ENCODE measurements at regions not wholly inside any gene's neighbourhood (a gene's known extent, or its start where the extent isn't known, plus 50 kb on each side); places are given as distances from the start of the nearest gene placed in this dataset.
"Not testable (repeated sequence)": the region's sequence is repeated elsewhere in the genome, so short reads cannot be mapped to it uniquely, and the experiment has no call there.

DNA sequence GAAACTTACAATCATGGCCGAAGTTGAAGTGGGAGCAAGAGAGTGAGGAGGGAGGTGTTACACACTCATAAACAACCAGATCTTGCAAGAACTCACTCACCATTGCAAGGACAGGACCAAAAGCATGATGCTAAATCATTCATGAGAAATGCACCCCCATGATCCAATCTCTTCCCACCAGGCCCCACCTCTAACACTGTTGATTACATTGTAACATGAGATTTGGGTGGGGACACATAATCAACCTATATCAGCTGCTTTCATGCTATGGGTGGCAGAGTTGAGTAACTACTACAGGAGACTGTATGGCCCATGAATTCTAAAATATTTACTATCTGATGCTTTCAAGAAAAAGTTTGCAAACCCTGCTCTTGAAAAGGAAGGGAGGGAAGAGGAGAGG lies 155.1 kb downstream of the DEFB131A start:
- TF ChIP-seq EZH2 (IDR thresholded peaks at IDR 0.05; ENCODE audit: borderline replicate concordance, low read length), result no peak
- TF ChIP-seq, protein P1, sequence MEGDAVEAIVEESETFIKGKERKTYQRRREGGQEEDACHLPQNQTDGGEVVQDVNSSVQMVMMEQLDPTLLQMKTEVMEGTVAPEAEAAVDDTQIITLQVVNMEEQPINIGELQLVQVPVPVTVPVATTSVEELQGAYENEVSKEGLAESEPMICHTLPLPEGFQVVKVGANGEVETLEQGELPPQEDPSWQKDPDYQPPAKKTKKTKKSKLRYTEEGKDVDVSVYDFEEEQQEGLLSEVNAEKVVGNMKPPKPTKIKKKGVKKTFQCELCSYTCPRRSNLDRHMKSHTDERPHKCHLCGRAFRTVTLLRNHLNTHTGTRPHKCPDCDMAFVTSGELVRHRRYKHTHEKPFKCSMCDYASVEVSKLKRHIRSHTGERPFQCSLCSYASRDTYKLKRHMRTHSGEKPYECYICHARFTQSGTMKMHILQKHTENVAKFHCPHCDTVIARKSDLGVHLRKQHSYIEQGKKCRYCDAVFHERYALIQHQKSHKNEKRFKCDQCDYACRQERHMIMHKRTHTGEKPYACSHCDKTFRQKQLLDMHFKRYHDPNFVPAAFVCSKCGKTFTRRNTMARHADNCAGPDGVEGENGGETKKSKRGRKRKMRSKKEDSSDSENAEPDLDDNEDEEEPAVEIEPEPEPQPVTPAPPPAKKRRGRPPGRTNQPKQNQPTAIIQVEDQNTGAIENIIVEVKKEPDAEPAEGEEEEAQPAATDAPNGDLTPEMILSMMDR (IDR thresholded peaks at IDR 0.05; ENCODE audit: low read length), result no peak
- no peaks in the 10 kb centered on the region for H3K9me3 ChIP-seq (ENCODE audit: low read length)
- no peaks in the 10 kb centered on the region for H3F3A ChIP-seq (ENCODE audit: insufficient read depth, low read length)
- H3K9ac ChIP-seq (ENCODE audit: low read length), result no peak overlapping the region
- no peaks in the 10 kb centered on the region for H3K9me2 ChIP-seq (ENCODE audit: low read depth, low read length)
- H3K27me3 ChIP-seq (ENCODE audit: insufficient read depth, low read length), result no peaks in the 10 kb centered on the region
- no peak overlapping the region for H3K4me3 ChIP-seq (ENCODE audit: low read depth, low read length, poor library complexity, severe bottlenecking)
- no peaks in the 10 kb centered on the region for H4K20me1 ChIP-seq (ENCODE audit: insufficient read depth, low read length)
- no peak overlapping the region for H3K27ac ChIP-seq (ENCODE audit: low read depth, low read length, poor library complexity, severe bottlenecking)
- H2AFZ ChIP-seq (ENCODE audit: low read length), result no peak overlapping the region
- H3K4me2 ChIP-seq (ENCODE audit: low read length), result no peak overlapping the region
- H3K79me2 ChIP-seq (ENCODE audit: insufficient read depth, low read length), result no peaks in the 10 kb centered on the region
- H3K36me3 ChIP-seq (ENCODE audit: insufficient read depth, low read length), result no peaks in the 10 kb centered on the region
- H3K4me1 ChIP-seq (ENCODE audit: insufficient read depth, low read length, severe bottlenecking), result no peaks in the 10 kb centered on the region

- Histone ChIP-seq H3K9ac (ENCODE audit: low read length) (no peak overlapping the region), H3K27me3 (ENCODE audit: insufficient read depth, low read length) (no peaks in the 10 kb centered on the region), H3K4me3 (ENCODE audit: low read depth, low read length, poor library complexity, severe bottlenecking) (no peak overlapping the region), H3K9me3 (ENCODE audit: low read length) (no peaks in the 10 kb centered on the region), H3K36me3 (ENCODE audit: insufficient read depth, low read length) (no peaks in the 10 kb centered on the region), H3F3A (ENCODE audit: insufficient read depth, low read length) (no peaks in the 10 kb centered on the region), H3K79me2 (ENCODE audit: insufficient read depth, low read length) (no peaks in the 10 kb centered on the region), H3K27ac (ENCODE audit: low read depth, low read length, poor library complexity, severe bottlenecking) (no peak overlapping the region), H4K20me1 (ENCODE audit: insufficient read depth, low read length) (no peaks in the 10 kb centered on the region), H3K9me2 (ENCODE audit: low read depth, low read length) (no peaks in the 10 kb centered on the region), H3K4me1 (ENCODE audit: insufficient read depth, low read length, severe bottlenecking) (no peaks in the 10 kb centered on the region), H3K4me2 (ENCODE audit: low read length) (no peak overlapping the region), H2AFZ (ENCODE audit: low read length) (no peak overlapping the region)
- TF ChIP-seq EZH2 (IDR thresholded peaks at IDR 0.05; ENCODE audit: borderline replicate concordance, low read length), result no peak
- TF ChIP-seq, protein P1 (IDR thresholded peaks at IDR 0.05; ENCODE audit: low read length), result no peak
These were observed 156.0 kb downstream of the DEFB131A start for GRCh38 chr4:9600246-9600645.

DNA sequence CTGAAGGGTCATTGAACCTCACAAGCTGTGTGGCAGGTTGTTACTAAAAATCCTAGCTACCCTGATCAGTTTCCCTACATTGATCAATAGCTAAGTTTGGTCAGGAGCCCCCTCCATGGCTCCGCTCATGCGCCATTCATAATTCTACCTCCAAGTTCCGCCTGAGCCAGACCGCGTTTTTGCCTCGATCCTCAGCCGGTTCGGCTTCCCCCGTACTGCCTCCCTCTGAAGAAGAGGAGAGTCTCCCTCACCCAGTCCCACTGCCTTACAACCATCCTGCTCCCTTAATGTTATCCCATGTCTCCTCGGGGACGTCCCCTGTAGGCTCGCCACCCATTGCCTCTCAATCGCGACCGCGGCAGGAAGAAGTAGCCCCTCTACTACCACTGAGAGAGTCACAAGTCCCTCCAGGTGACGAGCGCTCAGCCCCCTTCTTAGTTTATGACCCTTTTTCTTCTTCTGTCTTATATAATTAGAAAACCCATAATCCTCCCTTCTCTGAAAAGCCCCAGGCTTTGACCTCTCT lies 158.2 kb downstream of the DEFB131A start:
- Histone ChIP-seq H3K4me2 (ENCODE audit: low read length) (no peak overlapping the region), H3K27me3 (ENCODE audit: insufficient read depth, low read length) (no peaks in the 10 kb centered on the region), H3K4me1 (ENCODE audit: insufficient read depth, low read length, severe bottlenecking) (no peaks in the 10 kb centered on the region), H3K9ac (ENCODE audit: low read length) (no peak overlapping the region), H3K4me3 (ENCODE audit: low read depth, low read length, poor library complexity, severe bottlenecking) (no peak overlapping the region), H4K20me1 (ENCODE audit: insufficient read depth, low read length) (no peaks in the 10 kb centered on the region), H3K9me3 (ENCODE audit: low read length) (no peaks in the 10 kb centered on the region), H3K79me2 (ENCODE audit: insufficient read depth, low read length) (no peaks in the 10 kb centered on the region), H3K9me2 (ENCODE audit: low read depth, low read length) (no peaks in the 10 kb centered on the region), H3K27ac (ENCODE audit: low read depth, low read length, poor library complexity, severe bottlenecking) (no peak overlapping the region), H2AFZ (ENCODE audit: low read length) (no peak overlapping the region), H3K36me3 (ENCODE audit: insufficient read depth, low read length) (no peaks in the 10 kb centered on the region), H3F3A (ENCODE audit: insufficient read depth, low read length) (no peaks in the 10 kb centered on the region)
- no peak for TF ChIP-seq EZH2 (IDR thresholded peaks at IDR 0.05; ENCODE audit: borderline replicate concordance, low read length)
- TF ChIP-seq, protein P1 (IDR thresholded peaks at IDR 0.05; ENCODE audit: low read length), result no peak

- not testable (repeated sequence) for H3K4me3 ChIP-seq (ENCODE audit: low read depth, low read length, poor library complexity, severe bottlenecking); H3K27me3 ChIP-seq (ENCODE audit: insufficient read depth, low read length); H3K9me3 ChIP-seq (ENCODE audit: low read length); H3K9ac ChIP-seq (ENCODE audit: low read length); H3K27ac ChIP-seq (ENCODE audit: low read depth, low read length, poor library complexity, severe bottlenecking); H3K4me2 ChIP-seq (ENCODE audit: low read length); H3K79me2 ChIP-seq (ENCODE audit: insufficient read depth, low read length); H4K20me1 ChIP-seq (ENCODE audit: insufficient read depth, low read length); H3F3A ChIP-seq (ENCODE audit: insufficient read depth, low read length); H3K36me3 ChIP-seq (ENCODE audit: insufficient read depth, low read length); H2AFZ ChIP-seq (ENCODE audit: low read length); H3K4me1 ChIP-seq (ENCODE audit: insufficient read depth, low read length, severe bottlenecking); H3K9me2 ChIP-seq (ENCODE audit: low read depth, low read length)
These were observed 160.0 kb downstream of the DEFB131A start for GRCh38 chr4:9604031-9604892.

GRCh38 chr4:9604893-9605190 lies 160.6 kb downstream of the DEFB131A start:
- H3F3A ChIP-seq (ENCODE audit: insufficient read depth, low read length); H3K79me2 ChIP-seq (ENCODE audit: insufficient read depth, low read length); H3K4me3 ChIP-seq (ENCODE audit: low read depth, low read length, poor library complexity, severe bottlenecking); H3K9me3 ChIP-seq (ENCODE audit: low read length); H4K20me1 ChIP-seq (ENCODE audit: insufficient read depth, low read length); H3K9ac ChIP-seq (ENCODE audit: low read length); H3K4me1 ChIP-seq (ENCODE audit: insufficient read depth, low read length, severe bottlenecking); H3K36me3 ChIP-seq (ENCODE audit: insufficient read depth, low read length); H3K4me2 ChIP-seq (ENCODE audit: low read length); H3K27me3 ChIP-seq (ENCODE audit: insufficient read depth, low read length); H3K9me2 ChIP-seq (ENCODE audit: low read depth, low read length); H3K27ac ChIP-seq (ENCODE audit: low read depth, low read length, poor library complexity, severe bottlenecking); H2AFZ ChIP-seq (ENCODE audit: low read length): not testable (repeated sequence)

All from OCI-LY1 (cell line).